Hepatocyte (in vitro differentiated cells): ENCODE measurements at regions not wholly inside any gene's neighbourhood (a gene's known extent, or its start where the extent isn't known, plus 50 kb on each side); places are given as distances from the start of the nearest gene placed in this dataset.

Source experiments
- DNase-seq: peaks from one replicate; pipeline ENCODE4 v3.0.0-alpha.2; 2016; ENCODE audit warnings: low spot score
- H2AFZ ChIP-seq: fragments of 200-600 bp; sonication (generic); 2 replicates; pipeline ENCODE4 v1.6.0; 2016; ENCODE audit warnings: antibody characterized with exemption, mild to moderate bottlenecking
- H3K27ac ChIP-seq: fragments of 200-600 bp; sonication (generic); 2 replicates; pipeline ENCODE4 v1.5.1; 2016; ENCODE audit warnings: mild to moderate bottlenecking
- H3K27me3 ChIP-seq: fragments of 200-600 bp; sonication (generic); 2 replicates; pipeline ENCODE4 v1.6.1; 2016
- H3K36me3 ChIP-seq: fragments of 200-600 bp; sonication (generic); replicated peaks from 2 replicates; pipeline ENCODE4 v1.5.1; 2016; ENCODE audit warnings: low read depth; ENCODE audit not compliant: insufficient read depth
- H3K4me1 ChIP-seq: fragments of 200-600 bp; sonication (generic); 2 replicates; pipeline ENCODE4 v1.5.1; 2016; ENCODE audit warnings: mild to moderate bottlenecking, moderate library complexity; ENCODE audit not compliant: insufficient read depth
- H3K4me2 ChIP-seq: fragments of 200-600 bp; sonication (generic); 2 replicates; pipeline ENCODE4 v1.6.0; 2016
- H3K4me3 ChIP-seq: fragments of 200-600 bp; sonication (generic); 2 replicates; pipeline ENCODE4 v1.5.1; 2016; ENCODE audit warnings: mild to moderate bottlenecking
- H3K79me2 ChIP-seq: fragments of 200-600 bp; sonication (generic); 2 replicates; pipeline ENCODE4 v1.6.0; 2017; ENCODE audit warnings: mild to moderate bottlenecking
- H3K9me2 ChIP-seq: fragments of 200-600 bp; sonication (generic); replicated peaks from 2 replicates; pipeline ENCODE4 v1.6.0; 2017; ENCODE audit warnings: mild to moderate bottlenecking; ENCODE audit not compliant: insufficient read depth
- H3K9me3 ChIP-seq: fragments of 200-600 bp; sonication (generic); 2 replicates; pipeline ENCODE4 v1.5.1; 2016; ENCODE audit warnings: low read depth, mild to moderate bottlenecking
- H4K20me1 ChIP-seq: fragments of 200-600 bp; sonication (generic); 2 replicates; pipeline ENCODE4 v1.6.0; 2016; ENCODE audit warnings: mild to moderate bottlenecking; ENCODE audit not compliant: insufficient read depth, poor library complexity, severe bottlenecking
- CTCF ChIP-seq: fragments of 200-600 bp; sonication (generic); IDR thresholded peaks from 2 replicates; pipeline ENCODE4 v1.5.1; 2016; ENCODE audit warnings: antibody characterized with exemption, mild to moderate bottlenecking; ENCODE audit not compliant: poor library complexity
- EZH2 ChIP-seq: fragments of 200-600 bp; sonication (generic); IDR thresholded peaks from 2 replicates; pipeline ENCODE4 v1.6.1; 2016; ENCODE audit warnings: antibody characterized with exemption, mild to moderate bottlenecking, borderline replicate concordance
- EZH2phosphoT487 ChIP-seq: fragments of 200-600 bp; sonication (generic); IDR thresholded peaks from one replicate; pipeline ENCODE4 v1.6.1; 2018; ENCODE audit warnings: antibody characterized with exemption, mild to moderate bottlenecking, low read depth, moderate library complexity; ENCODE audit not compliant: unreplicated experiment, severe bottlenecking
- WGBS: methylation state at CpG from one replicate; pipeline ENCODE4 v1.1.6; 2016; ENCODE audit warnings: low lambda C conversion rate; ENCODE audit errors: missing lambda C conversion rate; 5-methylcytosine and 5-hydroxymethylcytosine counted together

- no peaks in the 10 kb centered on the region for H4K20me1 ChIP-seq
- no peak overlapping the region for H3K27ac ChIP-seq
- no peaks in the 10 kb centered on the region for H3K27me3 ChIP-seq
- TF ChIP-seq CTCF (peak; percentile 2), EZH2 (no peak)
- H3K4me3 ChIP-seq, result no peak overlapping the region
- H3K4me1 ChIP-seq, result no peaks in the 10 kb centered on the region
- no peaks in the 10 kb centered on the region for H3K9me2 ChIP-seq
- peak; percentile 51 for DNase-seq
- WGBS, result 55% methylated on average over 3 of the region's 3 CpGs
- H2AFZ ChIP-seq, result no peak overlapping the region
- no peak overlapping the region for H3K4me2 ChIP-seq
- no peaks in the 10 kb centered on the region for H3K79me2 ChIP-seq
- H3K9me3 ChIP-seq, result no peaks in the 10 kb centered on the region
- no peaks in the 10 kb centered on the region for H3K36me3 ChIP-seq
Observed at GRCh38 chr3:145639875-145640274, 521.1 kb downstream of the PLOD2 start.

- H3K27ac ChIP-seq, result no peak overlapping the region
- no peak for TF ChIP-seq EZH2
- no peak for TF ChIP-seq EZH2phosphoT487
- TF ChIP-seq CTCF, result no peak
Observed at GRCh38 chr3:145648396-145648795, 512.6 kb downstream of the PLOD2 start.

GRCh38 chr3:145649368-145649887 is 511.6 kb downstream of the PLOD2 start:
- H3K27ac ChIP-seq, result no peak overlapping the region
- H3K4me2 ChIP-seq, result no peak overlapping the region
- H3K9me3 ChIP-seq, result no peaks in the 10 kb centered on the region
- peak; percentile 25 for DNase-seq
- H3K79me2 ChIP-seq, result no peaks in the 10 kb centered on the region
- no peaks in the 10 kb centered on the region for H4K20me1 ChIP-seq
- TF ChIP-seq CTCF, result no peak
- no peak for TF ChIP-seq EZH2phosphoT487
- no peak for TF ChIP-seq EZH2
- H3K4me1 ChIP-seq, result no peaks in the 10 kb centered on the region
- no peak overlapping the region for H3K4me3 ChIP-seq
- WGBS, result 89% methylated on average over 8 of the region's 8 CpGs
- H3K36me3 ChIP-seq, result no peaks in the 10 kb centered on the region
- H3K9me2 ChIP-seq, result no peaks in the 10 kb centered on the region
- H3K27me3 ChIP-seq, result no peaks in the 10 kb centered on the region
- no peak overlapping the region for H2AFZ ChIP-seq

More at GRCh38 chr3:145648396-145648795, 512.6 kb downstream of the PLOD2 start:
- Histone ChIP-seq H3K79me2 (no peaks in the 10 kb centered on the region), H3K9me2 (no peaks in the 10 kb centered on the region), H3K4me1 (no peaks in the 10 kb centered on the region), H3K9me3 (no peaks in the 10 kb centered on the region), H3K27me3 (no peaks in the 10 kb centered on the region), H3K36me3 (no peaks in the 10 kb centered on the region), H3K4me3 (no peak overlapping the region), H3K4me2 (no peak overlapping the region), H4K20me1 (no peaks in the 10 kb centered on the region), H2AFZ (no peak overlapping the region)
- no peak for DNase-seq

- Histone ChIP-seq H3K9me2 (no peaks in the 10 kb centered on the region), H3K4me2 (no peak overlapping the region), H2AFZ (no peak overlapping the region), H3K79me2 (no peaks in the 10 kb centered on the region), H3K36me3 (no peaks in the 10 kb centered on the region), H3K4me3 (no peak overlapping the region), H3K27ac (no peak overlapping the region), H3K27me3 (no peaks in the 10 kb centered on the region), H3K4me1 (no peaks in the 10 kb centered on the region), H4K20me1 (no peaks in the 10 kb centered on the region), H3K9me3 (no peaks in the 10 kb centered on the region)
- TF ChIP-seq EZH2 (no peak), EZH2phosphoT487 (no peak), CTCF (no peak)
- 91% methylated on average over 4 of the region's 4 CpGs for WGBS
- DNase-seq, result no peak
Observed at GRCh38 chr3:145650170-145650569, 510.8 kb downstream of the PLOD2 start.
